DMS114 treated with DMSO at 0.1 percent for 48 hours (cell line): ENCODE measurements at regions not wholly inside any gene's neighbourhood (a gene's known extent, or its start where the extent isn't known, plus 50 kb on each side); places are given as distances from the start of the nearest gene placed in this dataset.

Source experiments
- DNase-seq: peaks from one replicate; lab custom pipeline; 2025; ENCODE audit not compliant: unreplicated experiment; lab: John Stamatoyannopoulos, UW

DNA sequence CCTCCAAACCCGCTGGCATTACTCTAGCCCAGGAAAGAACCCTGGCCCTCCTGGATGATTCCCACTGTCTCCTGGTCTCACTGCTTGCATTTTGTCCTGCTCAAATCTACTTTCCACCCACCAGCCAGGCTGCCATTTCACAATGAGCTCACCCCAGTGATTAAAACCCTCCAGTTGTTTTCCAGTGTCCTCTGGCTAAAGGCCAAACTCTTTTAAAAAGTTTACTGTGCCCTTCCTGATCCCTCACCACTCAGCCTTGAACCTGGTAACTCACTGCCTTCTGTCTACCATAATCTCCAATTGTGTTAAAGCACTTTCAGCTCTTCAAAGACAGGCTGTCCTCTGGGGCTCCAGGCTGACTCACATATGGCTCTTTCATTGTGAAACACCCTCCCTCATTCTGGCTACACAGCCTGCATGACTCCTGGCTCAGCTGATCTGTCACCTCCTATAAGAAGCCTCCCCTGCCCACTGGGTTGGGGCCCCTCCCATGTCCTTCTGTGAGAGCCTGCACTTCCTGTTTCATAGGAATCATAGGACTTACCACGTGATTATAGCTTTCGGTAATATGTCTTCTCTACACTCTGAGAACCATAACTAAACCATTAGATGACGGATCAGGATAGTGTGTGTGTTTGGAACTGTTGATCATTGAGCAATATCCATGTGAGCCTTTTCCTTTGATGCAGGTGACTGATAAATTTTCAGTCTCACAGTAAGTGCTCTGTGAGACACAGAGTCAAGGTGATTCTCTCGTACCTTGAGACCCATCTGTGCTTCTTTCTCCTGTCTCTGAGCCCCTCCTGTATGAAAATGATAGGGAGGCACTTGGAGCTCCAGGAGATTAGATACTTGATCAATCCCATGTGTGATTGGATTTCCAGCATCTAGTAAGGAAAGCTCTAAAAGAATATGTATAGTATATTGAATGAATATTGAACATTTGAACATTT, 590.8 kb upstream of the ID2 start:
- DNase-seq: no peak

DNA sequence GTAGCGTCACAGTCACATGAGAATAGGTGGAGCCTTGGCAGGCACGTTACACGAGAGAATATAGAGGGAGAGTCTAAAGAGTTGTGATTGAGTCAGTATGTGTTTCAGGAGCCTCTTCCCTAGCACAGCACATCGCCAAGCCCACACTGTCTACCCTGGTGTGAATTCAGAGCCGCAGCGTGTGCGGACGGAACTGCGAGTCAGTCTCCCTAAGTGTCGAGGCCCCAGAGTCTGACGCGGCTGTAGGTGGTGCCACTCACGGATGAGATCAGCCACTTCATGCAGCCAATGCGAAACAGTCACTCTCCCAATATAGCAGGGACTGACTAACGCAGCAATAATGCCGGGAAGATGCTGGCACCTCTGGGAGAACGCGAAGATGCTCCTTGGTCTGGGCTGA, 587.3 kb upstream of the ID2 start:
- DNase-seq: no peak

GRCh38 chr2:8095978-8096377, 585.9 kb upstream of the ID2 start:
- no peak for DNase-seq

- no peak for DNase-seq
These were observed 585.4 kb upstream of the ID2 start for GRCh38 chr2:8096484-8096883.

GRCh38 chr2:8098476-8099266, 583.2 kb upstream of the ID2 start:
- DNase-seq: no peak

- no peak for DNase-seq
These were observed 582.6 kb upstream of the ID2 start for GRCh38 chr2:8099267-8099582.

DNA sequence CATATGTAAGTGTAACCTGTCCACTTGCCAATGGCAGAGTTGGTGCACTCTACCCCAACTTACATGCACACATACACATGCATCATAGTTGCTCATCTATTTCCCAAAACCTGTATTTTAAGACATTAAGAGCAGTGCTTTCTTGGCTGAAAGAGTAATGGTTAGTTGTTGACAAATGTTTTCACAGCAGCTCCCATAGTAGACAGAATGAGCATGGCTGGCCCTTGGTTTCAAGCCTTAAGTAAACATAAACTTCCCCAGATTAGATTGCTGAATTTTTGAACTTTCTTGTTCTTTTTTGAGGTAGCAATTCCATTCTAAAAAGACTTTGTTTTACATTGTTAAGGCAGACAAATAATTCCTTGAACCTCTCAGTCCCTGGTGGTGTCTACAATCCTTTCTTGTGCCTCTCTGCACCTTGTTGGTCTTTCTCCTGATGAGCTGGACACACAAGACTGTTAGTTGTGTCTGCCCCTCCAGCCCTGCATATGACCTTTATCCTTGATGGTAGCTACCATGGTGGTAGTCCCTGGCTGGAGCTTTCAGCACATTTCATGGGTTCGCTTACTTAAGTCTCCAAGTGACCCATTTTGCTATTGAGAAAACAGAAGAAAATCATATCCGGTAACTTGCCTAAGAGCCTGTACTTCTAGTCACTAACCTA, 580.1 kb upstream of the ID2 start:
- no peak for DNase-seq

- no peak for DNase-seq
These were observed 579.4 kb upstream of the ID2 start for GRCh38 chr2:8102470-8102869.

DNA sequence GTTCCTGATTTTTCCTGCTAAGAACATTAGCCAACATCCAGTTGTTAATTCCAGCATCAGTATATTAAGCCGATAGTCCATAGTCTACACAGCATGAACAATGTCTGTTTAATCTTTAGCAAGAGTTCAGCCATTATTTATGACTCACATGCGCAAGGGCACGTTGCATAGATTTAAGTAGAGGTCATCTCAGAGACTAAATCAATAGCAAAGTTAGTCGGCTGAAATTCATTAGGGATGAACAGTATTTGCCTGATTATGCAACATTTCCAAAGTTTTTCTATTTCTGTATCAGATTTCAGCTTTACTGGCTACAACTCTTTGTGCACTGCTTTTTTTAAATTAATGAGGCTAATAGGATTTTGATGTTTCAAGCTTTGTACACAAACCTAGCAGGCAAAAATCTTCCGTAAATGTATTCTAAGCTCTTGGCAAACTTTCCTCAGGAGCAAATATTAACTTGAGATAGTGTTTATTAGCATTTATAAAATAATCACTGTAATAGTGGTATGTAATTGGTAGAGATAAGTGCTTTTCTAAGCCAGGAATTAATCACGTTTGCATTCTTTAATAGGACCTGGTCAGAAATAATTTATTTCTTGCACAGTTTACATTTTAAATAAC, 578.7 kb upstream of the ID2 start:
- no peak for DNase-seq

DNA sequence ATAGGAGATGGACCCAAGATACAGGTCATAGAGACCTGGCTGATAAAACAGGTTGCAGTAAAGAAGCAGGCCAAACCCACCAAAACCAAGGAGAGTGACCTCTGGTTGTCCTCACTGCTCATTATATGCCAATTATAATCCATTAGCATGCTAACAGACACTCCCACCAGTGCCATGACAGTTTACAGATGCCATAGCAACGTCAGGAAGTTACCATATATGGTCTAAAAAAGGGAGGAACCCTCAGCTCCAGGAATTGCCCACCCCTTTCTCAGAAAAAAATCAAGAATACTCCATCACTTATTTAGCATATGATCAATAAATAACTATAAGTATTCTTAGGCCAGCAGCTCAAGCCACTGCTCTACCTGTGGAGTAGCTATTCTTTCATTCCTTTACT, 574.7 kb upstream of the ID2 start:
- DNase-seq: no peak

- no peak for DNase-seq
These were observed 574.1 kb upstream of the ID2 start for GRCh38 chr2:8107621-8108378.

DNA sequence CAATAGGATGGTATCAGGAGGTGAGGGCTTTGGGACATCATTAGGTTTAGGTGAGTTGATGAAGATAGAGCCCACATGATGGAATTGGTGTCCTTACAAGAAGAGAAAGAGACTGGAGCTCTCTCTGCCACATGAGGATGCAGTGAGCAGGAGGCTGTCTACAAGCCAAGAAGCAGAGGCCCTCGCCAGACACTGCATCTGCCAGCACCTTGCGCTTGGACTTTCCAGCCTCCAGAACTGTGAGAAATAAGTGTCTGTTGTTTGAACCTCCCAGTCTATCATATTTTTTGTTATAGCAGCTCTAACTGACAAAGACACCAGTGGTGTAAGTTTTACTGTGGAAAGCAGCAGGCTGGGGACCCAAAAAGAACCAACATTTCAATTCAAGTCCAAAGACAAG, 571.1 kb upstream of the ID2 start:
- no peak for DNase-seq

- no peak for DNase-seq
These were observed 570.7 kb upstream of the ID2 start for GRCh38 chr2:8111193-8111592.

DNA sequence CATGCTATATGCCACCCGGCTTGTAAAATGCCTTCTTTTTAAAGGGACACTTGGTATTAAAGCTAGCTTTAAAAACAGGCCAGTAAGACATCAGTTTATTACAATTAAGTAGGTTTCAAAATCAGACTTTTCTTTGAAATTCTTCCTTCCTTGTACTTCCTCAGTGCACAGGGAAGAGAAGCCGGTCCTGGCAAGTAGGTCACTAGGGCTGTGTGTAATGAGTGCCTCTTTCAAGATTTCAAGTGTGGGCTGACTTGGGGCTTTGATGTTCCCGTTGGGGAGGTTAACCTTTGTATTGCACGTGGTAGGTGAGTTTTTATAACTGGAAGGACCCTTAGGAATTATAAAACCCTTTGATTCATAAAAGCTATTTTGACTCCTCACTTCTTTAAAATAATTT, 566.4 kb upstream of the ID2 start:
- no peak for DNase-seq

DNA sequence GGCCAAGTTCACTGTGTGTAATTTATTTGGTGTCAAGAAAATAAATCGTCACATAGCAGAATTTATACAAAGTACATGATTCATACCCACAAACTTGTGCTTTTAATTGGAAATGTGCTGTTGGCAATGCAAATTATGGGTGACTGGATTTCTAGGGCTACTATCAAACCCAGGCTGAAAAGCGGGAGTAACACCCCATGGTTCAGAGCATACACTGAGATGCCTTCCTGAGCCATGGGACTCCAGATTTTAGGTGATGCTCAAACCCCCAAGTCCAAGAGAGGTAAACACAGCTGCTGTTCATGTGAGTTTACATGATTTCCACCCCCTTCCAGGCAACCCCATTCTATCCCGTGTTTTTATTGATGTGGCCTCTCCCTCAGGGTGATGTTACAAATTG, 565.9 kb upstream of the ID2 start:
- DNase-seq: no peak

GRCh38 chr2:8116661-8117060, 565.2 kb upstream of the ID2 start:
- DNase-seq: no peak

- no peak for DNase-seq
These were observed 562.7 kb upstream of the ID2 start for GRCh38 chr2:8118940-8119781.

GRCh38 chr2:8119782-8120505, 561.9 kb upstream of the ID2 start:
- DNase-seq: no peak

DNA sequence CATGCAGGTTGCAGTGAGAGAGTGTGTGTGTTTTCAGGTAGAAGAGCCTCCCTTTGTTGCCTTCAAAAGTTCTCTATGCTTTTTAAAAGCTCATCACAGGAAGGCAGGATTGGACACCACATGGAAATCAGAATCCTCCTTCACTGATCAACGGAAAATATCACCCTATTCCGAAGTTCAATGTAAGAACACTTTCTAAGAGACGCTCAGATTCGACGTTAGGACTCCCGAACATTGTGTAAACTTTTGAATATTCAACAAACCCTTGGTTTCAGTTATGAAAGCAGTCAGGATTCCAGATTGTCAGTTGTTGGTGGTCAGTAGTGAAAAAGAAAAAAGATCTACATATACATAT, 561.4 kb upstream of the ID2 start:
- DNase-seq: no peak
